NCI-H146 (cell line): ENCODE measurements at regions not wholly inside any gene's neighbourhood (a gene's known extent, or its start where the extent isn't known, plus 50 kb on each side); places are given as distances from the start of the nearest gene placed in this dataset.

ENCODE experiments used
- DNase-seq: peaks from one replicate; lab custom pipeline; 2025; lab: John Stamatoyannopoulos, UW

DNA sequence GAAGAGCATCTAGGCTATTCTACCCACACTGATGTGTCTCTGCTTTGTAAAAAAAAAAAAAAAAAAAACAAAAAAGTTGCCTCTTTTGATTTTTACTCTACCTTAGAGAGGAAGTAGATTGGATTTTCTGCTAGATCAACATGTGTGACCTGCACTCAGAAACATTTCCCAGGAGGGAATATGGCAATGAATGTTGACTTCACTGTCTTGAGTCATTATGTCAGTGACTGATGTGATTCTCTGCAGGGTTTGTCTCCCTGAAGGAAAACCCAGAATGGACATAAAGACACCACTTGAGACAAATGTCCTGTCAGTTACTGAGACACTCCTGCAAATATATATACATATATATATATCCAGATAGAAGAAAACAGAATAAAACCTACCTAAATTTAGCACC, 370.3 kb downstream of the BMPER start:
- no peak for DNase-seq

- DNase-seq, result no peak
These were observed 371.9 kb downstream of the BMPER start for GRCh38 chr7:34277016-34277802.

- no peak for DNase-seq
These were observed 372.5 kb downstream of the BMPER start for GRCh38 chr7:34277803-34278199.

DNA sequence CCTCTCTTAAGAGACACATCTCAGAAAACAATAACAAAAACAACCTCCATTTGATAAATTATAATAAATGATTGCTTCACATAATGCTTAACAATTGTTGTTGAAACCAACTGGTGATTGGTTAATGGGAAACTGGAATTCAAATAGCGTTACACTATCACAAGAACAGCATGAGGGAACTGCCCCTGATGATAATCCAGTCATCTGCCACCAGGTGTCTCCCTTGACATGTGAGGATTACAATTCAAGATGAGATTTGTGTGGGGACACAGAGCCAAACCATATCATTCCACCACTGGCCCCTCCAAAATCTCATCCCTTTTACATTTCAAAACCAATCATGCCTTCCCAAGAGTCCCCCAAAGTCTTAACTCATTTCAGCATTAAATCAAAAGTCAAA, 375.9 kb downstream of the BMPER start:
- no peak for DNase-seq

GRCh38 chr7:34282271-34282670, 375.7 kb upstream of the NPSR1 start:
- no peak for DNase-seq

GRCh38 chr7:34296663-34297062, 361.4 kb upstream of the NPSR1 start:
- no peak for DNase-seq

DNA sequence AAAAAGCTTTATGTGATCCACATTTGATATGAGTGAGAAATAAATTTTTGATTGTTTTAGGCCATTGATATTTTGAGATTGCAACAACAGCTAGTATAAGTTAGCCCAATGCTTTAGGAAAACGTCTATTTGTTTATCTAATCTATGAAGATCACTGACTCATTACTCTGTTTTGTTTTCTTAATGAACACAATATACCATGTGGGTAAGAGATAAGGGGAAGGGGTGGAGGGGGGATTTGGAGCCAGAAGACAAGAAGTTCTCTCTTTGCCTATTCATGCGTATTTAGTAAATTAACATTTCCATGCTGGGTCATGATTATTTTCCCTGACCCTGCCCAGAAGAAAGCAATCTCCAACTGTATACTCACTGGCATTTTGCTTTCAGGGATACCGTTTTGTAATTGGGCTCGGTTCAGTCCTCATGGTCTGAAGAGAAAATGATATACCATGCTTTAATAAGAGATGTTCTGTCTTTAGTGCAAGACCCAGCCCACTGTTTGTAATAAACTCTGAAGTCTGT, 359.5 kb upstream of the NPSR1 start:
- DNase-seq, result no peak

DNA sequence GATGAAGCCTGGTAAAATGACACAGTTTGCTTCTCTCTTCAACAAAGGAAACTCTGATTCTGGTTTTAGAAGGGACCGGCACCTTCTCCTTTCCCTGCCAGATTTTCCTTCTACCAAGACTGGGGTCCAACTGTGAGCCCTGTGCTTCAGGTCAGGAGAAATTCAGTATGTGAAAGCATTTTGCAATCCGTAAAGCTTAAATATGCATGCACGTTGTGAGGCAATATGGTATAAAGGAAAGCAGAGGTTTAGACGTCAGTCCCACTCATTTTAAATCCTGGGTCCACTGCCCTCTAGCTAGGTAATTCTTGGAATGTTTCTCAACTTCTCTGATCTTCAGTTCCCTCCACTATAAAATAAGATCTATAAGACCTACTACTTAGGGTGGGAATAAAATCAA, 359.0 kb upstream of the NPSR1 start:
- no peak for DNase-seq

DNA sequence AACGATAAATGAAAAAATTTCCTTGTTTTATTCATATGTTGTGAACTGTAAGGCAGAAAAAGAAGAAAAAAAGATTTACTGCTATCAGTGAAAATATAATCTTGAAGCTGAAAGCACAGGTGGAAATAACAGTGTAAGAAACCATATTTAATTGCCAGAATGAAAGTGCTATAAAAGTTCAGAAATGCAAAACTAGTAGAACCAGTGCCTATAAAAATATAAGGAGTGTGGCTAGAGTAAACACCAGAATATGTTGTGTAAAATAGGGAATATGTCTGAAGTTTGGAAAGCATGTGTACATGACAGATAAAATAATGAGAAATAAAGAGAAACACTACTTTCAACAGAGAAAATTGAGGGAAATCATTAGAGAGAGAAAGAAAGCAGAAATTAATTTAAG, 350.5 kb upstream of the NPSR1 start:
- no peak for DNase-seq

DNA sequence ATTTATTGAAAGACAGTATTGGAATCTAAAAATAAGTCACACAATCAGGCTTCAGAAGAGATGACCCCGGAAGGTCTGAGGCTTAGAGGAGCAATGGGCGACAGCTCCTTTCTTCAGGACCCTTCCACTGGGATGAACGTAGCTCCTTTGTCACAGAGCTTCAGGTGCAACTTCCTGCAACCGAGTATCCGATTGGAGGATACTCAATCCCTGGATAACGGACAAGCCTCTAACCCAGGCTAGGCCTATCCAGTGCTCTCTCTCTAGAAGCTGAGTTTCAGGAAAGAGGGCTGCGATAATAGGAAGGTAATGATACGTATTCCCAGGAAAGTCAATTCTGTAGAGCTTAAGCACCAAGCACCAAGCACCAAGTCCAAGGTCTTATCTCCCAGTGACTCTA, 349.4 kb upstream of the NPSR1 start:
- DNase-seq, result no peak

DNA sequence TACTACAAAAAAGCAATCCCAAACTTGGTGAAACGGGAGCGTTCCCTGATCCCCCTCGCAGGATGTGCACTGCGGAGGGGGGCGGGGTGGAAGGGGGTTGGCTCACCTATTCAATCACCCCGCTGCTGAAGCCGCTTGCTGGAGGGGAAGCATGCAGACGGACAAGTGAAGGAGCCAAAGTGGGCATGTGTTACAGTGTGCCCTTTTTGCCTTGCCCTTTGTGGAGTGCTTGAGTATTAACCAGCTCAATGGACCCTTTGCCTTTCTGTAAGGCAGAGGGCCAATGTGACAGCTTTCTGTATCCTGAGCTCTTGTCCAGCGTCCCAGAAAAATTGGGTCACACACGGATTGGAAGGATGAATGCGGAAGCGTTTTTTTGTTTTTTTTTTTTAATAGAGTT, 348.9 kb upstream of the NPSR1 start:
- no peak for DNase-seq

DNA sequence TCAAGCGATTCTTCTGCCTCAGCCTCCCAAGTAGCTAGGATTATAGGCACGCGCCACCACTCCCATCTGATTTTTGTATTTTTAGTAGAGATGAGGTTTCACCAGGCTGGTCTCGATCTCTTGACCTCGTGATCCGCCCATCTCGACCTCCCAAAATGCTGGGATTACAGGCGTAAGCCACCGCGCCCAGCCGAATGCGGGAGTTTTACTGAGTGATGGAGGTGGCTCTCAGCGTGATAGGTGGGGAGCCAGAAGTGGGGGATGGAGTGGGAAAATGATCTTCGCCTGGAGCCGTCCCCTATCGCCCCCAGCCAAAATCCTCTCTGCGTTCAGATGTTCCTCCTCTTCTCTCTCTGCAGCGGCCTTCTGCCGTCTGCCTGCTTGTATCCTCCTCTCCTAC, 348.4 kb upstream of the NPSR1 start:
- no peak for DNase-seq

- DNase-seq, result no peak
These were observed 346.4 kb upstream of the NPSR1 start for GRCh38 chr7:34311591-34311990.

GRCh38 chr7:34312624-34313023, 345.4 kb upstream of the NPSR1 start:
- no peak for DNase-seq

DNA sequence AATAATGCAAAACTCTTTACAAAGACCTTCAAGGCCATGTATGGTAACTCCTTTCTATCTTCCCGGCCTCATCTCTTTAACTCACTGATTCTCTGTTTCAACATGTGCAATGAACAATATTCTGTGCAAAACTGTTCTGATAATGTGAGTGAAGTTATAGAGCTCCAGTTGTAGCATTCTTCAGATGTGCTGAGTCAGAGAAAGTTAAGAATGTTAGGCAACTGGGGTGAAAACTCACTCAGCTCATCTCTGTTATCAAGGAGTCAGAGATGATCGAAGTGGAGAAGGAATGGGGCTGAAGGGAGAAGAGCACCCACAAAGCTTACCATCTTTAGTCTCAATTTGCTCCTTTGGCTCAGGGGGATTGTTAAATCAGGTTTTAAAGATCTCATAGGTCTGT, 344.7 kb upstream of the NPSR1 start:
- DNase-seq, result no peak

DNA sequence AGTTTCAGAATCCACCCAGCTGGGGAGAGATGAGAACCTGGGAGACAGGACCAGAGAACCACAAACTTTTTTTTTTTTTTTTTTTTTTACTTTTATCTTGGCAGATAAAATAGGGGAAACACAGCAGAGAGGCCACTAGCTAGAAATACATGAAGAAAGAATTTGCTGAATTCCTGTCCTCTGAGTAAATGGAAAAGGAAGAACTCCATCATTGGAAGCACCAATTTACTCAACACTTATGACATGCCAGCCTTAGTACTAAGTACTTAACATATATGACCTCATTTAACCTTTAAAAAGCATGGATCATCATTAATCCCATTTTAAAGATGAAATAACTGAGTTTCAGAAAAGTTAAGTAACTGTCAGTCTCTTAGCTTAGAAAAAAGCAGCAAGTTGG, 343.0 kb upstream of the NPSR1 start:
- DNase-seq, result no peak

DNA sequence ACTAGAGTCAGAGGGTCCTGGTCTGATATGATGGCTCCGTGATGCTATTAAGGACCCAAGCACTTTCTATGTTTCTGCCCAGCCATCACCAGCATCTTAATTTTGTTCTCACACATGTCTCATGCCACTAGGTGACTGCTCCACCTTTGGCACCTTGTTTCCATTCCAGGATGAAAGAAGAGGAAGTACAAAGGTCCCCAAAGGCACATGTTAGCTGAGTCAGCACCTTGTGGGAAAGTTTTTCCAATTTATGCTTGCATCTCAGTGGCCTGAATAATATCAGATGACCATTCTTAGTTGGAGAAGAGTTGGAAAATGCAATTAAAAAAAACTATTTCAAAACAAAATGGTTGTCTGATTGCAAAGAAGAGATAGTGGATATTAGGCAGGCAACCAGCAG, 341.0 kb upstream of the NPSR1 start:
- no peak for DNase-seq

- no peak for DNase-seq
These were observed 337.6 kb upstream of the NPSR1 start for GRCh38 chr7:34320412-34320811.

DNA sequence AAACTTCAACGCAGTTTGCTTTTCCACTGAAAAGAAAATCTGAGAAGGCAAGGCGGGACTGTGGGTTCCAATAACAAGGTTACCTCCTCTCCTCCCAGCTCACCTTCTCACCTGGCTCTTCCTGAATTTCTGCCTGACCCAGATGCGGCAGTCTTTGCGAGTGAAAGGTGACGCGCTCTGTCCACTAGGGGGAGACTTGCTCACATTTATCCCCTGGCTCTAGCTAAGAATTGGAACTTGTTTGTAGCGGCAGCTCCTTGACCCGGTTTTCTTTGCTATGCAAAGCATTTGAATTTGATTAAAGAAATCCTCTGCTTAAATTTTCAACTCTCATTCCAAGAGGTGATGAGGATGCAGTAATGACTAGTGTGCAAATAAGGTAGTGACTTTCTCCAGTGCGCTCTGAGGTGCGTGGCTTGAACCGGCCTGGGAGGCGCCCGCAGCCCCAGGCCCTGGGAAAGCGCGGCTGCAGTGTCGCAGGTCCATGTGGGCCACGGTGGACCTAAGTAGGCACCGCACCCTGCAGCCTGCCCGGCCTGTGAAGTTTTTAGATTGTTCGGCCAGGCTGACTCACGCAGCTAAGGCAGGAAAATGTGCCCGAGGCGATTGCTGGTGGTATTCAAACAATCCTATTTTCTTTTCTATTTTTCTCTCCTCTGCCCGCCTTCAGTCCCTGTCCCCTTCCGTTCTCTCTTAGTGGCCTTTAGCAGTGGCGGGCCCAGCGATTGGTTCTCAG, 336.9 kb upstream of the NPSR1 start:
- DNase-seq, result peak; percentile 42

DNA sequence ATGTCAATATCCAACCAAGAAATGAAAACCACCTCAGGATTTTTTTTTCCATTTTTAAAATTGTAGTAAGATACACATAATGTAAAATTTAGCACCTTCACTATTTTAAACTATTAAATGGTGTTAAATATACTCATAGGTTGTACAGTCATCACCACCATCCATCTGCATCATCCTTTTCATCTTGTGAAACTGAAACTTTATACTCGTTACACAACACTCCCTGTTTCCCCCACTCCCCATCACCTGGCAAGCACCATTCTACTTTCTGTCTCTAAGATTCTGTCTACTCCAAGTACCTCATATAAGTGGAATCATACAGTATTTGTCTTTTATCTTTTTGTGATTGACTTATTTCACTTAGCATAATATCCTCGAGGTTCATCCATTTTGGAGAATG, 335.2 kb upstream of the NPSR1 start:
- no peak for DNase-seq

DNA sequence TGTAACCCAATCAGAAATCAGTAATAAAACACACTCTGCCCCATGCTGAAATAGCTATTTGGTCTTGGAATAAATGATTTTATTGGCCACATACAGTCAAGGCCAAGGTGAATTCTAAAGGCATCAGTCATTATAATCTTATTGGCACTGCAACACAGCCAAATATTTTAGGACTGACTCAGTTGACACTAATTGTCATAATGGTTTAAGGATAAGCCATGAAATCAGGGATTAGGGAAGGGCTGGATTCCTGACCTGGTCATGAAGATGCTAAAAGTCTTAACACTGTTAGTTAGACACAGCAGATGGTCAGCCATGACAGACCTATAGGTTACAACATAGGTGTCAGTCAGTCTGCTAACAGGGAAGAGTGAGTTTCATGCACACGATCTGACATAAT, 330.3 kb upstream of the NPSR1 start:
- DNase-seq, result no peak

DNA sequence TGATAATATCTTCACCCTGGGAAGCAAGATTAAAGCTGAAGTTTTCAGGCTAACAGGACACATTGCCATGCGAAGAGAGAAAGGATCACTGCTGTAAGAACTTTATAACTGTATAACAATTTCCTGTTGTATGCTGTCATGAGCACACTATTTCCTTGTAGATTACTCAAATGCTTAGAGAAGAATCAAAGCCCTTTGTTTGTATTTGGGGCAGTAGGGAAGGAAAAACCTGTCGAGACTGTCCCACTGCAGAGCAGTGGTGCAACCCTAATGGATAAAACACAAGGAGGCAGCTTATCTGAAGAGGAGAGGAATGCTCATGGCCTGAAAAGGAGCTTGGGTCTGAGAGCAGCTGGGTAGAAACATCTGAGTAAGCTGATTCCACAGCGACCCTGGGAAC, 327.7 kb upstream of the NPSR1 start:
- no peak for DNase-seq

DNA sequence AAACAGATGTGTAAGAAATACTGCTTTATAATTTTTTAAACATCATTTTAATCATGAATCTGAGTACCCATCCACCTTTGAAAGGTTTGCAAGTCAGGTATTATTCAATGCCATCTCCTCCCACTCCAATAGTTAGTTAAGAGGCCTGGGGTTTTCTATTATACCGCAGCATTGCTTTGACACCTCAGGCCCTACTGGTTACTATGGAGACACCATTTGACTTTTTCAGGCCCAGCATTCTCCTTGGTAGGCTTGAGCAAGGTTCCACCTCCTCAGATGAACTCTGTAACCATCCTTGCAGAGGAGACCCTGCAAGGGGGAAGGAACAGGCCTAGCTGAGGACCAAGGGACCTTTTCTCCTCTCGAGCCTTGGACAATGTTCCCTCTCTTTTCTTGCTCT, 326.9 kb upstream of the NPSR1 start:
- DNase-seq, result no peak

DNA sequence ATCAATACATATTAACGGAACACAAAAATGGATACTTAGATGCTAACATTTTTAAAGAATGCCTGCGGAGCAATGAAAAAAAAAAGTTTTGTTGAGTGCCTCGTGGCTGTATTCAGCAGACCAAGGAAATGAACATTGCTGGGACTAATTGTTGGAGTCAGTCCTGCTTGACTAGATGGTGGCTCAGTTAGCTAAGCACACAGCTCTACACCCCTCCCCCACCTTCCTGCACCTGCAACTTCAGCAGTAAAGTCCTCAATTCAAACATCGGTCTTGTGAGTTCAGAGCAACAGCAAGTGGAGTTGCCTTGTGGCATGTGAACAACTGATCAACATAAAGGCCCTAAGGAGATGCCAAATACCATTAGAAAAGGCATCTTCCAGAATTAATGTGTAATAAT, 326.0 kb upstream of the NPSR1 start:
- no peak for DNase-seq
